ENCODE measurements at regions not wholly inside any gene's neighbourhood (a gene's known extent, or its start where the extent isn't known, plus 50 kb on each side); places are given as distances from the start of the nearest gene placed in this dataset.

DNA sequence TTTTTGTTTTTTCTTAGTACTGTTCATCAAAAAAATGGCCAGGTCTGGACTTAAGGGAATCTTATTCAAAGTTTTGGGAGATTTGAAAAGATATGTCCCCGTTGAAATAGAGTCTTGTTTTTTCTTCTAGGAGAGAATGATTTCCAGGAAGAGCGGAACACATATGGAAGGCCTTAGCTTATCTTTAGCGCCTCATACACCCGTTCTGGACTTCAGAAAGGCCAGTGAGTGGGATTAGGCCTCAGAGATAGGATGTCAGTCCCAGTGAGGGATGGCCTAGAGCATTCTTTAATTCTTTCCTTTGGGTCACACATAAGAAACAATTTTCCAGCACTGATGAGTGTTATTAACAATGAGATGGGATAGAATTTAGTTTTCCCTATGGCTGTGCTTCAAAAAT lies 54.5 kb upstream of the HAND2 start:
- TF ChIP-seq ZFX (IDR thresholded peaks at IDR 0.05; ENCODE audit: borderline replicate concordance) (no peak), CTCF (IDR thresholded peaks at IDR 0.05) (no peak)
- no peak overlapping the region for H3K27ac ChIP-seq

All from 22Rv1 (cell line).